ENCODE measurements at regions not wholly inside any gene's neighbourhood (a gene's known extent, or its start where the extent isn't known, plus 50 kb on each side); places are given as distances from the start of the nearest gene placed in this dataset.

- DNase-seq: no peak
Observed at GRCh38 chrX:40149286-40150175, 51.8 kb upstream of the BCOR start.

DNA sequence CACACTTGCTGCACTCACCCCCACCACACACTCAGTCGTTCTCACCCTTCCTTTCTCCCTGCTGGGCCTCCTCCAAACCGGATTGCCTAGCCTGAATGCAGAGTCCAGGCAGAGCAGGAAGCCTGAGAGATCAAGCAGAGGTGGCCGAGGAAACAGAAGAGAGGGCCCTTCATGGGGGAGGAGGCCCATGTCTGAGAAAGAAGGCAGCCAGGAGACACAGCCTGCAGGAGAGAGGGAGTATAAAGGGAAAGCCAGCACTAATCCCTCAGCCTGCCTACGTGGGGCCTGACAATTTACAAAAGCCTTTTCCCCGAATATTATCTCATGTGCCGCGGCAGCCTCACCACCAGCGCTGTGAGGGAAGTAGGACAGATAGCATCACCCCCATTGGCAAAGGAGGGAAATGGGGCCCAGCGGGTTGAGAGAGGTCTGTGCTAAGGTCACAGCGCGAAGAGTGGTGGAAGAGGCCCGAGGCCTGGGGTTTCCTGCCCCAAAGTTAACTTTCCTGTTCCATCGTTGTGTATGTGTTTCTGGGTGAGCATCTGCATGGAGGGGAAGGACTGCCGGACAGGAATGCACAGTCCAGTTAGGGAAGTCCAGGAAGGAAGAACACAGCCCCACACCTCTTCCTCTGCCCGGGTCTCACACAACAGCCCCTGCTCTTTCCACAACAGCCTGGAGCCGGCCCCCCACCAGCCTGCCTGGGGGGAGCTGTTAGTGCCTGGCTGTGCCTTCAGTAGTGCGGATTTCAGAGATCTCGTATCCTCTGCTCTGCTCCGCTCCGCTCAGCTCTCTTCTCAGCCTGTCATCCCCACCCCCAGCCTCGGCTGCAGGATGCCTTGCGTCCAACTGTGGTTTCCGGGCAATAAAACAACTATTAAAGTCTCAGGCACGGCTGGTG lies 50.9 kb upstream of the BCOR start:
- DNase-seq: no peak

GRCh38 chrX:40147971-40148370 lies 50.2 kb upstream of the BCOR start:
- no peak for DNase-seq

Data from renal pelvis (tissue), 1 donor.